ENCODE measurements at regions not wholly inside any gene's neighbourhood (a gene's known extent, or its start where the extent isn't known, plus 50 kb on each side); places are given as distances from the start of the nearest gene placed in this dataset.

- H3K27ac Mint-ChIP-seq, result no peak overlapping the region
- H3K4me3 Mint-ChIP-seq, result no peak overlapping the region
- ATAC-seq, result no peak
- peaks cover 64% of the 10 kb centered on the region for H3K4me1 Mint-ChIP-seq
- H3K9me3 Mint-ChIP-seq, result no peaks in the 10 kb centered on the region
- no peak for DNase-seq (ENCODE audit: low spot score)
- H3K36me3 Mint-ChIP-seq, result no peaks in the 10 kb centered on the region
- POLR2A ChIA-PET, result no interaction called here
- CTCF ChIA-PET, result interaction anchor here (0.8 to 1.3 kb wide), 2 partner anchors 64 to 190 kb away, joined by 3 to 7 read pairs; no protein-coding TSS in a partner anchor
- H3K27me3 Mint-ChIP-seq (ENCODE audit: low read depth), result no peaks in the 10 kb centered on the region; the same call in 1 of the 2 replicates
- TF ChIP-seq SOX15 (CRISPR knock-in tag; IDR thresholded peaks at IDR 0.05) (no peak), PRRX2 (CRISPR knock-in tag; IDR thresholded peaks at IDR 0.05) (no peak), ZNF121 (CRISPR knock-in tag; IDR thresholded peaks at IDR 0.05) (peak; percentile 96), ZNF317 (CRISPR knock-in tag; IDR thresholded peaks at IDR 0.05; ENCODE audit: borderline replicate concordance, low read depth) (no peak), NFE2L1 (CRISPR knock-in tag; IDR thresholded peaks at IDR 0.05) (peak; percentile 10; the same call in 1 of the 2 replicates)
Measured at GRCh38 chr17:77828749-77829539, 129.6 kb upstream of the TNRC6C start.

GRCh38 chr17:77829843-77830799, 128.4 kb upstream of the TNRC6C start:
- H3K36me3 Mint-ChIP-seq, result no peaks in the 10 kb centered on the region
- ChIA-PET CTCF (interaction anchor here (0.8 kb wide), 1 partner anchor 189 kb away, joined by 3 read pairs; no protein-coding TSS in a partner anchor), POLR2A (interaction anchor here (0.6 kb wide), 3 partner anchors 128 to 468 kb away, joined by 3 to 12 read pairs (median 4); partner anchors contain the start of gene TNRC6C)
- DNase-seq (ENCODE audit: low spot score) (no peak), ATAC-seq (no peak)
- no peak overlapping the region for H3K4me3 Mint-ChIP-seq
- peaks cover 69% of the 10 kb centered on the region for H3K4me1 Mint-ChIP-seq
- no peaks in the 10 kb centered on the region for H3K9me3 Mint-ChIP-seq
- TF ChIP-seq IRF2 (CRISPR knock-in tag; IDR thresholded peaks at IDR 0.05; ENCODE audit: borderline replicate concordance, low read depth), result no peak
- TF ChIP-seq ZNF671 (CRISPR knock-in tag; IDR thresholded peaks at IDR 0.05), result no peak
- TF ChIP-seq USF2 (CRISPR knock-in tag; IDR thresholded peaks at IDR 0.05), result no peak
- no peak for TF ChIP-seq JUN (CRISPR knock-in tag; IDR thresholded peaks at IDR 0.05)
- TF ChIP-seq ZNF512 (CRISPR knock-in tag; IDR thresholded peaks at IDR 0.05; ENCODE audit: borderline replicate concordance), result no peak
- TF ChIP-seq MXD4 (CRISPR knock-in tag; IDR thresholded peaks at IDR 0.05; ENCODE audit: borderline replicate concordance), result no peak
- H3K27me3 Mint-ChIP-seq (ENCODE audit: low read depth), result no peaks in the 10 kb centered on the region; the same call in 1 of the 2 replicates
- no peak overlapping the region for H3K27ac Mint-ChIP-seq

GRCh38 chr17:77830816-77831473, 127.6 kb upstream of the TNRC6C start:
- TF ChIP-seq USF1 (CRISPR knock-in tag; IDR thresholded peaks at IDR 0.05) (no peak), ZNF281 (CRISPR knock-in tag; IDR thresholded peaks at IDR 0.05) (no peak), ZSCAN18 (CRISPR knock-in tag; IDR thresholded peaks at IDR 0.05) (no peak), CBFB (CRISPR knock-in tag; IDR thresholded peaks at IDR 0.05; ENCODE audit: low read depth) (no peak), NR3C1 (CRISPR knock-in tag; conservative IDR thresholded peaks at IDR 0.05; ENCODE audit: low read depth) (no peak)
- DNase-seq (ENCODE audit: low spot score) (no peak), ATAC-seq (no peak)
- Mint-ChIP-seq H3K4me3 (no peak overlapping the region), H3K27me3 (ENCODE audit: low read depth) (no peaks in the 10 kb centered on the region; the same call in 1 of the 2 replicates), H3K27ac (no peak overlapping the region), H3K4me1 (peaks cover 67% of the 10 kb centered on the region), H3K9me3 (no peaks in the 10 kb centered on the region), H3K36me3 (no peaks in the 10 kb centered on the region)
- ChIA-PET POLR2A (no interaction called here), CTCF (no interaction called here)

Data from WTC11 (cell line).